Tibial nerve (tissue), 4 donors: ENCODE measurements at regions not wholly inside any gene's neighbourhood (a gene's known extent, or its start where the extent isn't known, plus 50 kb on each side); places are given as distances from the start of the nearest gene placed in this dataset.

Experiments used
- DNase-seq, 2 donors: peaks; one replicate each; pipeline ENCODE4 v3.0.0-alpha.2; 2019; ENCODE audit warnings: low spot score in 2 of 2
- H3K27ac ChIP-seq, 4 donors: fragments of 200-600 bp; sonication (generic) in 3 of 4; one replicate each; pipeline ENCODE4 v1.5.1; 2017 to 2019; ENCODE audit warnings: mild to moderate bottlenecking in 1 of 4
- H3K27me3 ChIP-seq, 2 donors: fragments of 200-600 bp; sonication (generic) in 1 of 2; one replicate each; pipeline versions ENCODE4 v1.5.1 to v1.6.0; 2017 to 2019
- H3K36me3 ChIP-seq, 3 donors: fragments of 200-600 bp; sonication (generic); one replicate each; pipeline ENCODE4 v1.5.1; 2018 to 2019
- H3K4me1 ChIP-seq, 4 donors: fragments of 200-600 bp; sonication (generic) in 3 of 4; one replicate each; pipeline ENCODE4 v1.5.1; 2017 to 2019
- H3K4me3 ChIP-seq, 4 donors: fragments of 200-600 bp; sonication (generic) in 3 of 4; one replicate each; pipeline ENCODE4 v1.5.1; 2017 to 2019; ENCODE audit warnings: mild to moderate bottlenecking in 1 of 4, moderate library complexity in 1 of 4
- H3K9me3 ChIP-seq, 4 donors: fragments of 200-600 bp; sonication (generic) in 3 of 4; one replicate each; pipeline ENCODE4 v1.5.1; 2017 to 2019
- CTCF ChIP-seq, 5 experiments: fragments of 200-600 bp in 3 of 5; fragments of 450-650 bp in 2 of 5; sonication (generic) in 3 of 5; IDR thresholded peaks; one replicate each; pipeline ENCODE4 v1.5.1; 2016 to 2019; ENCODE audit warnings: antibody characterized with exemption in 5 of 5, mild to moderate bottlenecking in 3 of 5, moderate library complexity in 2 of 5
- EP300 ChIP-seq, 2 donors: sonication (generic); formaldehyde crosslinking; IDR thresholded peaks; one replicate each; pipeline ENCODE4 v1.6.1; 2017; ENCODE audit warnings: antibody characterized with exemption in 2 of 2, mild to moderate bottlenecking in 1 of 2
- POLR2A ChIP-seq, 2 donors: fragments of 450-650 bp; IDR thresholded peaks; one replicate each; pipeline ENCODE4 v1.6.1; 2017; ENCODE audit warnings: antibody characterized with exemption in 2 of 2, mild to moderate bottlenecking in 2 of 2, moderate library complexity in 2 of 2
- WGBS, 2 donors: methylation state at CpG; one replicate each; pipeline ENCODE4 v1.1.5; 2018; 5-methylcytosine and 5-hydroxymethylcytosine counted together

GRCh38 chr2:145066151-145066661, 546.3 kb upstream of the ZEB2 start:
- H3K4me1 ChIP-seq, result peaks cover 0 to 30% (median 5%) of the 10 kb centered on the region in 4 donors
- no peaks in the 10 kb centered on the region for H3K36me3 ChIP-seq
- DNase-seq, result peak in 1 of 2 donors; percentile 9
- peak overlapping the region; percentile 55 to 78 (median 66) for H3K27ac ChIP-seq
- H3K4me3 ChIP-seq, result peak overlapping the region in 1 of 4 donors; percentile 8
- TF ChIP-seq POLR2A (IDR thresholded peaks at IDR 0.05) (no peak), EP300 (IDR thresholded peaks at IDR 0.05) (peak in 1 of 2 donors; percentile 51)
- peaks cover 0 to 7% (median 0%) of the 10 kb centered on the region in 4 donors for H3K9me3 ChIP-seq
- H3K27me3 ChIP-seq, result no peaks in the 10 kb centered on the region
- 43% methylated on average over 4 of the region's 4 CpGs for WGBS, 2 donors

- Histone ChIP-seq H3K9me3 (peaks cover 0 to 7% (median 0%) of the 10 kb centered on the region in 4 donors), H3K36me3 (no peaks in the 10 kb centered on the region), H3K27ac (peak overlapping the region in 2 of 4 donors; percentile 23 to 78), H3K4me3 (no peak overlapping the region), H3K4me1 (peaks cover 0 to 30% (median 5%) of the 10 kb centered on the region in 4 donors), H3K27me3 (no peaks in the 10 kb centered on the region)
- no peak for DNase-seq
- WGBS, 2 donors, result 90% methylated on average over 1 of the region's 1 CpG
- TF ChIP-seq CTCF (IDR thresholded peaks at IDR 0.05), result no peak
Measured at GRCh38 chr2:145065342-145065741, 545.4 kb upstream of the ZEB2 start.

GRCh38 chr2:145064511-145064910, 544.6 kb upstream of the ZEB2 start:
- DNase-seq, result no peak
- TF ChIP-seq EP300 (IDR thresholded peaks at IDR 0.05), result no peak
- no peak for TF ChIP-seq CTCF (IDR thresholded peaks at IDR 0.05)
- TF ChIP-seq POLR2A (IDR thresholded peaks at IDR 0.05), result no peak
- Histone ChIP-seq H3K27me3 (no peaks in the 10 kb centered on the region), H3K4me3 (no peak overlapping the region), H3K36me3 (no peaks in the 10 kb centered on the region), H3K4me1 (peaks cover 0 to 30% (median 5%) of the 10 kb centered on the region in 4 donors), H3K9me3 (peaks cover 0 to 4% (median 0%) of the 10 kb centered on the region in 4 donors), H3K27ac (no peak overlapping the region)
- 80 to 89% methylated on average over 1 of the region's 1 CpG for WGBS, 2 donors

GRCh38 chr2:145060876-145061275, 541.0 kb upstream of the ZEB2 start:
- TF ChIP-seq POLR2A (IDR thresholded peaks at IDR 0.05) (no peak), CTCF (IDR thresholded peaks at IDR 0.05) (no peak), EP300 (IDR thresholded peaks at IDR 0.05) (no peak)
- Histone ChIP-seq H3K4me1 (peaks cover 0 to 13% (median 0%) of the 10 kb centered on the region in 4 donors), H3K36me3 (no peaks in the 10 kb centered on the region), H3K27me3 (no peaks in the 10 kb centered on the region), H3K27ac (no peak overlapping the region), H3K9me3 (peaks cover 0 to 2% (median 0%) of the 10 kb centered on the region in 4 donors), H3K4me3 (no peak overlapping the region)
- 81 to 89% methylated on average over 3 of the region's 3 CpGs for WGBS, 2 donors
- DNase-seq, result no peak

GRCh38 chr2:145059914-145060313, 540.0 kb upstream of the ZEB2 start:
- WGBS, 2 donors, result 79 to 88% methylated on average over 2 of the region's 2 CpGs
- no peak overlapping the region for H3K4me3 ChIP-seq
- no peaks in the 10 kb centered on the region for H3K27me3 ChIP-seq
- no peaks in the 10 kb centered on the region for H3K36me3 ChIP-seq
- TF ChIP-seq EP300 (IDR thresholded peaks at IDR 0.05), result no peak
- no peak for TF ChIP-seq CTCF (IDR thresholded peaks at IDR 0.05)
- TF ChIP-seq POLR2A (IDR thresholded peaks at IDR 0.05), result no peak
- H3K9me3 ChIP-seq, result peaks cover 0 to 2% (median 0%) of the 10 kb centered on the region in 4 donors
- no peak for DNase-seq
- no peak overlapping the region for H3K27ac ChIP-seq
- peaks cover 0 to 4% (median 0%) of the 10 kb centered on the region in 4 donors for H3K4me1 ChIP-seq
